Prostate gland (tissue), 2 donors: ENCODE measurements at regions not wholly inside any gene's neighbourhood (a gene's known extent, or its start where the extent isn't known, plus 50 kb on each side); places are given as distances from the start of the nearest gene placed in this dataset.

Experiments used
- DNase-seq: peaks from one replicate; pipeline ENCODE4 v3.0.0-alpha.2; 2019; ENCODE audit warnings: low spot score
- H3K27ac ChIP-seq, 2 donors: fragments of 200-600 bp; sonication (generic); 2 replicates each; pipeline ENCODE4 v1.5.1; 2017 to 2019
- H3K27me3 ChIP-seq: fragments of 200-600 bp; sonication (generic); replicated peaks from 2 replicates; pipeline ENCODE4 v1.5.1; 2019; ENCODE audit not compliant: insufficient read depth
- H3K36me3 ChIP-seq, 2 donors: fragments of 200-600 bp; sonication (generic); 1 replicate in 1 of 2; 2 replicates in 1 of 2; pipeline versions ENCODE4 v1.5.1 to v1.8.1; 2017 to 2019
- H3K4me1 ChIP-seq: fragments of 200-600 bp; sonication (generic); replicated peaks from 2 replicates; pipeline ENCODE4 v1.5.1; 2019
- H3K4me3 ChIP-seq, 2 donors: fragments of 200-600 bp; sonication (generic); 2 replicates each; pipeline ENCODE4 v1.5.1; 2017 to 2019
- H3K9me3 ChIP-seq: fragments of 200-600 bp; sonication (generic); 2 replicates; pipeline ENCODE4 v1.5.1; 2017
- POLR2A ChIP-seq: fragments of 450-650 bp; IDR thresholded peaks from one replicate; pipeline ENCODE4 v1.6.1; 2016; ENCODE audit warnings: antibody characterized with exemption, mild to moderate bottlenecking
- POLR2AphosphoS5 ChIP-seq: sonication (generic); formaldehyde crosslinking; IDR thresholded peaks from one replicate; pipeline ENCODE4 v1.6.1; 2017; ENCODE audit warnings: antibody characterized with exemption
- WGBS: methylation state at CpG from one replicate; pipeline ENCODE4 v1.1.5; 2018; 5-methylcytosine and 5-hydroxymethylcytosine counted together
- intact Hi-C: fragments of 100-400 bp; cut with DNase I; formaldehyde crosslinking; loops from one replicate; pipeline ENCODE4 v1.14.2; 2022
- TF ChIP-seq, protein P1 (sequence below), 4 experiments: fragments of 200-600 bp in 2 of 4; fragments of 450-650 bp in 2 of 4; sonication (generic) in 2 of 4; IDR thresholded peaks; 1 replicate in 3 of 4; 2 replicates in 1 of 4; pipeline ENCODE4 v1.5.1; 2016 to 2019; ENCODE audit warnings: antibody characterized with exemption in 4 of 4, mild to moderate bottlenecking in 2 of 4, moderate library complexity in 2 of 4

DNA sequence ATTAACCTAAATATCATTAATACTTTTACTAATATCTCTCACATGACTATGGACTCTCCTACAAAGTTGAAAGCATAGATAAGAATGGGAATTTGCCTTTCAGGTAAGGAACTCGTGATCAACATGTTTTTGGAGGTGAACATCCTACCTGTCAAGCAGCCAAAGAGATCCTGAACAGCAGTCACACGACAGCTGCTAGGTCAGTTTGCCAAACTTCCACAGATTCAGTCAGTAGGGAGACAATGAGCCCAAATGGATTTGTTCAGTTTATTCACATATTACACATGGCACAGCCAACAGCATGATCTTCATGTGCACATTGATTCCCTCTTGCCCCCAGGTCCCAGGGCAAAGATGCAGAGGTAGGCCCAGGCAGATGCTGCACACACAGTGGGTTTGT, 86.1 kb upstream of the LOC128125822 start:
- WGBS: 54% methylated on average over 2 of the region's 2 CpGs
- H3K27me3 ChIP-seq: no peaks in the 10 kb centered on the region
- H3K27ac ChIP-seq: no peak overlapping the region
- intact Hi-C loops: no loop called here
- no peaks in the 10 kb centered on the region for H3K9me3 ChIP-seq
- no peak for DNase-seq
- H3K36me3 ChIP-seq: no peaks in the 10 kb centered on the region
- no peak overlapping the region for H3K4me3 ChIP-seq
- no peaks in the 10 kb centered on the region for H3K4me1 ChIP-seq
- TF ChIP-seq POLR2AphosphoS5 (no peak), POLR2A (no peak)
- TF ChIP-seq, protein P1, sequence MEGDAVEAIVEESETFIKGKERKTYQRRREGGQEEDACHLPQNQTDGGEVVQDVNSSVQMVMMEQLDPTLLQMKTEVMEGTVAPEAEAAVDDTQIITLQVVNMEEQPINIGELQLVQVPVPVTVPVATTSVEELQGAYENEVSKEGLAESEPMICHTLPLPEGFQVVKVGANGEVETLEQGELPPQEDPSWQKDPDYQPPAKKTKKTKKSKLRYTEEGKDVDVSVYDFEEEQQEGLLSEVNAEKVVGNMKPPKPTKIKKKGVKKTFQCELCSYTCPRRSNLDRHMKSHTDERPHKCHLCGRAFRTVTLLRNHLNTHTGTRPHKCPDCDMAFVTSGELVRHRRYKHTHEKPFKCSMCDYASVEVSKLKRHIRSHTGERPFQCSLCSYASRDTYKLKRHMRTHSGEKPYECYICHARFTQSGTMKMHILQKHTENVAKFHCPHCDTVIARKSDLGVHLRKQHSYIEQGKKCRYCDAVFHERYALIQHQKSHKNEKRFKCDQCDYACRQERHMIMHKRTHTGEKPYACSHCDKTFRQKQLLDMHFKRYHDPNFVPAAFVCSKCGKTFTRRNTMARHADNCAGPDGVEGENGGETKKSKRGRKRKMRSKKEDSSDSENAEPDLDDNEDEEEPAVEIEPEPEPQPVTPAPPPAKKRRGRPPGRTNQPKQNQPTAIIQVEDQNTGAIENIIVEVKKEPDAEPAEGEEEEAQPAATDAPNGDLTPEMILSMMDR (IDR thresholded peaks at IDR 0.05): no peak

DNA sequence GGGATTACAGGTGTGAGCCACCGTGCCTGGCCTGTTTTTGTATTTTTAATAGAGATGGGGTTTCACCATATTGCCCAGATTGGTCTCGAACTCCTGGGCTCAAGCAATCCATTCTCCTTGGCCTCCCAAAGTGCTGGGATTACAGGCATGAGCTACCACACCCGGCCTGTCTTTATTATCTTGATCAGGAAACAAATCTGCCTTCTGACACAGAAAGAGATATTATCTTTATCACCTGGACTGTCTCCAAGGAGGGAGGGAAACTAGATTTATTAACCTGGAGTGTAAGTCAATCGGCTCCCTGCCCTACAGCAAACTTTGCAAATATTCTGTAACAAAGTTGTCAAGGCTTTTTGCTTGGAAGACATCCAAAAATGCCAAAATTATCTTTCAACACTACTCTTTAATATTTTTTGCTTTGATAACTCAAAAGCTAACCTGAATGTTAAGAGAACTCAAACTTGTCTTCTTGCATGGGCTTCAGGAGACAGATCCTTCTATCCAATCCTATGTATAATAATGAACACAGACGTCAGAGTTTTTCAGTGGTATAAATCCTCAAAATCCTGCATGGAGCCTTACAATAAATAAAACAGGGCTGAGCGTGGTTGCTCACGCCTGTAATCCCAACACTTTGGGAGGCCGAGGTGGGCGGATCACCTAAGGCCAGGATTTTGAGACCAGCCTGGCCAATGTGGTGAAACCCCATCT, 85.0 kb upstream of the LOC128125822 start:
- H3K4me1 ChIP-seq: peaks cover 1% of the 10 kb centered on the region
- H3K27ac ChIP-seq: peak overlapping the region in 1 of 2 donors; percentile 1
- intact Hi-C loops: no loop called here
- no peak overlapping the region for H3K4me3 ChIP-seq
- H3K27me3 ChIP-seq: no peaks in the 10 kb centered on the region
- 33% methylated on average over 9 of the region's 9 CpGs for WGBS
- H3K36me3 ChIP-seq: no peaks in the 10 kb centered on the region
- H3K9me3 ChIP-seq: no peaks in the 10 kb centered on the region
- peak; percentile 65 for DNase-seq
- peak; percentile 81 for TF ChIP-seq POLR2AphosphoS5
- TF ChIP-seq, protein P1 (IDR thresholded peaks at IDR 0.05): no peak

DNA sequence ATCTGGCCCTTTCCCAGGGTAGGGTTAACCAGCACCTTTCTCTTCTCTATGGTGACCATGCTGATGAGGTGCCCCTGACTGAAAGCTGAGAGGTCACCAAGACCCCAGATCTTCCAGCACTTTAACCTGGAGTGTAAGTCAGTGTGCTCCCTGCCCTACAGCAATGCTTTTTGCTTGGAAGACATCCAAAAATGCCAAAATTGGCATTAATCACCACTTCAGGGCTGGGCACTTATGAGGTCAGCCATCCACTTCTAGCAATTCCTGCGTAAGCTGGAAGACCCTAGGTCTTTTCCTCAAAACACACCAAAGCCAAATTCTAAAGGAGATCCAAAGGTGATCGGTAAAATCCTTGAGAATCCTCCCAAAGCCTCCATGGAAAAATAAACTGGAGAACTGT, 81.2 kb upstream of the LOC128125822 start:
- no peak overlapping the region for H3K27ac ChIP-seq
- intact Hi-C loops: no loop called here
- WGBS: 95% methylated on average over 2 of the region's 2 CpGs

DNA sequence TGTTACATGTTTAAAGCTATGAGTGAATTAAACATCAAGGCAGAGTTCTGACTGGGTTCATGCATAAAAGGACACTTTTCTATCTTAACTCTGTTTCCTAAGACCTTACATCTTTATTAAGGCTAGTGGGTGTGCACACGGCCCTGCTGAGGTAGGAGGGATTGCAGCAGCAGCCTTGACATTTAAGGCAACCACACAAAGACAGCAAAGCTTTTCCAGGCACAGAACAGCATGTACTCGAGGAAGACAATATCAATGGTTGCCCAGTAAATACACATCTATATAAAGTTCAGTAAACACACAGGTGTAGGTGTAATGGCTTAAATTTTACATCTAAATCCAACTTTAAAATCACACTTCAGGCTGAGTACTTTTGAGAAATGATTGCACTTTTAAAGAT, 79.8 kb upstream of the LOC128125822 start:
- H3K4me1 ChIP-seq: peaks cover 3% of the 10 kb centered on the region
- no peak overlapping the region for H3K4me3 ChIP-seq
- intact Hi-C loops: no loop called here
- no peaks in the 10 kb centered on the region for H3K27me3 ChIP-seq
- no peak overlapping the region for H3K27ac ChIP-seq
- H3K36me3 ChIP-seq: no peaks in the 10 kb centered on the region
- TF ChIP-seq POLR2AphosphoS5: peak; percentile 75
- TF ChIP-seq, protein P1 (IDR thresholded peaks at IDR 0.05): no peak
- H3K9me3 ChIP-seq: no peaks in the 10 kb centered on the region
- WGBS: 10% methylated on average over 2 of the region's 2 CpGs
- DNase-seq: peak; percentile 22

More for the DNA sequence above, 81.2 kb upstream of the LOC128125822 start:
- TF ChIP-seq POLR2AphosphoS5 (no peak), POLR2A (no peak)
- TF ChIP-seq, protein P1 (IDR thresholded peaks at IDR 0.05): no peak
- H3K4me1 ChIP-seq: peaks cover 3% of the 10 kb centered on the region
- H3K36me3 ChIP-seq: no peaks in the 10 kb centered on the region
- no peaks in the 10 kb centered on the region for H3K27me3 ChIP-seq
- no peak overlapping the region for H3K4me3 ChIP-seq
- H3K9me3 ChIP-seq: no peaks in the 10 kb centered on the region
- no peak for DNase-seq

DNA sequence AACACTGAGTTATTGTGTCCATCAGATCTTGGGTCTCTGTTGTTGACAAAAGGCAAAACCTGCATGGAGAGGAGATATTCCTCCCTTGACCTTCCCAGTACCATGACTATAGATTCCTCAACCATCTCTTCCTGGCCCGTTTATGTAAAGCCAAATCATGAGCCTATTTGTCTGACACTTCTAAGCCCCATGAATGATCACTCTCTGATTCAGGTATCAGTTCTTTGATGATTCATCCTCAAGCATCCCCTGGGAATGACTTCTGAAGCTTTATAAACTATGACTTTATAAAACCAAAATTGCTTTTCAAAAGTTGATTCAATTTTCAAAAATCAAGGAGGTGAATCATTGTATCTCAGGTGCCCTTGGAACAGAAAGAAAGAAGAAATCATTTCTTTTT, 78.7 kb upstream of the LOC128125822 start:
- DNase-seq: no peak
- no peak overlapping the region for H3K4me3 ChIP-seq

More for the DNA sequence above, 78.7 kb upstream of the LOC128125822 start:
- Histone ChIP-seq H3K27me3 (no peaks in the 10 kb centered on the region), H3K9me3 (no peaks in the 10 kb centered on the region), H3K27ac (no peak overlapping the region), H3K36me3 (no peaks in the 10 kb centered on the region), H3K4me1 (peaks cover 3% of the 10 kb centered on the region)
- 88% methylated on average over 1 of the region's 1 CpG for WGBS
- TF ChIP-seq POLR2AphosphoS5: no peak
- intact Hi-C loops: no loop called here
